ENCODE measurements at regions not wholly inside any gene's neighbourhood (a gene's known extent, or its start where the extent isn't known, plus 50 kb on each side); places are given as distances from the start of the nearest gene placed in this dataset.

- no peaks in the 10 kb centered on the region for H3K4me1 Mint-ChIP-seq
- no peak for DNase-seq
- WGBS (ENCODE audit: insufficient coverage), result 88% methylated on average over 8 of the region's 8 CpGs
- intact Hi-C loops (cut with micrococcal nuclease), result no loop called here
- H3K4me3 Mint-ChIP-seq, result no peak overlapping the region
- no peak for TF ChIP-seq CTCF (IDR thresholded peaks at IDR 0.05)
- peaks cover 0 to 6% of the 10 kb centered on the region in 2 donors for H3K27me3 Mint-ChIP-seq (ENCODE audit: low read depth in 2 of 2)
- Histone ChIP-seq H3K4me3 (ENCODE audit: low read length) (no peak overlapping the region), H3K36me3 (ENCODE audit: control insufficient read depth, insufficient read depth, low read length) (no peaks in the 10 kb centered on the region), H3K27me3 (ENCODE audit: control insufficient read depth, insufficient read depth, low read length) (no peaks in the 10 kb centered on the region), H3K4me1 (ENCODE audit: control insufficient read depth, insufficient read depth, low read length) (no peaks in the 10 kb centered on the region), H3K9me3 (ENCODE audit: control insufficient read depth, insufficient read depth, low read length) (no peaks in the 10 kb centered on the region), H3K27ac (ENCODE audit: low read length) (no peak overlapping the region)
- H3K36me3 Mint-ChIP-seq, result no peaks in the 10 kb centered on the region
- ATAC-seq, result no peak
- H3K27ac Mint-ChIP-seq, result no peak overlapping the region
- H3K9me3 Mint-ChIP-seq, result no peaks in the 10 kb centered on the region
Measured at GRCh38 chr12:125244338-125244737, 179.1 kb downstream of the AACS start.

- Mint-ChIP-seq H3K4me3 (no peak overlapping the region), H3K36me3 (no peaks in the 10 kb centered on the region), H3K27me3 (ENCODE audit: low read depth in 2 of 2) (peaks cover 0 to 6% of the 10 kb centered on the region in 2 donors), H3K27ac (no peak overlapping the region), H3K9me3 (no peaks in the 10 kb centered on the region), H3K4me1 (no peaks in the 10 kb centered on the region)
- H3K27ac ChIP-seq (ENCODE audit: low read length), result no peak overlapping the region
- H3K4me1 ChIP-seq (ENCODE audit: control insufficient read depth, insufficient read depth, low read length), result no peaks in the 10 kb centered on the region
- DNase-seq (no peak), ATAC-seq (no peak)
- intact Hi-C loops (cut with micrococcal nuclease), result no loop called here
- H3K27me3 ChIP-seq (ENCODE audit: control insufficient read depth, insufficient read depth, low read length), result no peaks in the 10 kb centered on the region
- H3K9me3 ChIP-seq (ENCODE audit: control insufficient read depth, insufficient read depth, low read length), result no peaks in the 10 kb centered on the region
- TF ChIP-seq CTCF (IDR thresholded peaks at IDR 0.05), result no peak
- H3K4me3 ChIP-seq (ENCODE audit: low read length), result no peak overlapping the region
- H3K36me3 ChIP-seq (ENCODE audit: control insufficient read depth, insufficient read depth, low read length), result no peaks in the 10 kb centered on the region
- WGBS (ENCODE audit: insufficient coverage), result 59% methylated on average over 21 of the region's 21 CpGs
Measured at GRCh38 chr12:125245581-125246557, 180.6 kb downstream of the AACS start.

GRCh38 chr12:125247477-125247876, 182.2 kb downstream of the AACS start:
- no peaks in the 10 kb centered on the region for H3K27me3 ChIP-seq (ENCODE audit: control insufficient read depth, insufficient read depth, low read length)
- H3K4me3 ChIP-seq (ENCODE audit: low read length), result no peak overlapping the region
- H3K4me1 ChIP-seq (ENCODE audit: control insufficient read depth, insufficient read depth, low read length), result no peaks in the 10 kb centered on the region
- no peak overlapping the region for H3K27ac Mint-ChIP-seq
- peaks cover 0 to 6% of the 10 kb centered on the region in 2 donors for H3K27me3 Mint-ChIP-seq (ENCODE audit: low read depth in 2 of 2)
- no peaks in the 10 kb centered on the region for H3K9me3 ChIP-seq (ENCODE audit: control insufficient read depth, insufficient read depth, low read length)
- no peaks in the 10 kb centered on the region for H3K4me1 Mint-ChIP-seq
- intact Hi-C loops (cut with micrococcal nuclease), result no loop called here
- DNase-seq (no peak), ATAC-seq (no peak)
- TF ChIP-seq CTCF (IDR thresholded peaks at IDR 0.05), result no peak
- WGBS (ENCODE audit: insufficient coverage), result 94% methylated on average over 7 of the region's 7 CpGs
- no peak overlapping the region for H3K4me3 Mint-ChIP-seq
- H3K36me3 ChIP-seq (ENCODE audit: control insufficient read depth, insufficient read depth, low read length), result no peaks in the 10 kb centered on the region
- H3K27ac ChIP-seq (ENCODE audit: low read length), result no peak overlapping the region
- H3K36me3 Mint-ChIP-seq, result no peaks in the 10 kb centered on the region
- H3K9me3 Mint-ChIP-seq, result no peaks in the 10 kb centered on the region

All from natural killer cell (primary cell).